ENCODE measurements at regions not wholly inside any gene's neighbourhood (a gene's known extent, or its start where the extent isn't known, plus 50 kb on each side); places are given as distances from the start of the nearest gene placed in this dataset.

- Histone ChIP-seq H3K4me1 (no peaks in the 10 kb centered on the region), H3K36me3 (no peaks in the 10 kb centered on the region), H3K9me3 (no peaks in the 10 kb centered on the region), H3K27ac (no peak overlapping the region), H3K27me3 (no peaks in the 10 kb centered on the region), H3K4me3 (replicated peaks in 1 of 3) (no peak overlapping the region)
- TF ChIP-seq POLR2A (IDR thresholded peaks at IDR 0.05) (no peak), CTCF (IDR thresholded peaks at IDR 0.05) (no peak)
- intact Hi-C loops (cut with DNase I): no loop called here
- no peak for DNase-seq
Observed at GRCh38 chr10:10397906-10398305, 619.8 kb upstream of the CELF2 start.

- H3K9me3 ChIP-seq: no peaks in the 10 kb centered on the region
- H3K4me3 ChIP-seq (replicated peaks in 1 of 3): no peak overlapping the region
- no peak for DNase-seq
- H3K27me3 ChIP-seq: no peaks in the 10 kb centered on the region
- no peak overlapping the region for H3K27ac ChIP-seq
- WGBS, 2 donors: 85 to 95% methylated on average over 1 of the region's 1 CpG
- intact Hi-C loops (cut with DNase I): no loop called here
- no peaks in the 10 kb centered on the region for H3K4me1 ChIP-seq
- no peaks in the 10 kb centered on the region for H3K36me3 ChIP-seq
- TF ChIP-seq CTCF (IDR thresholded peaks at IDR 0.05) (no peak), POLR2A (IDR thresholded peaks at IDR 0.05) (no peak)
Observed at GRCh38 chr10:10403762-10404161, 613.9 kb upstream of the CELF2 start.

GRCh38 chr10:10417671-10418070 lies 600.0 kb upstream of the CELF2 start:
- TF ChIP-seq POLR2A (IDR thresholded peaks at IDR 0.05): no peak
- no peak for TF ChIP-seq CTCF (IDR thresholded peaks at IDR 0.05)
- intact Hi-C loops (cut with DNase I): no loop called here
- H3K36me3 ChIP-seq: no peaks in the 10 kb centered on the region
- no peak overlapping the region for H3K4me3 ChIP-seq (replicated peaks in 1 of 3)
- WGBS, 2 donors: 74% methylated on average over 3 of the region's 3 CpGs
- H3K4me1 ChIP-seq: no peaks in the 10 kb centered on the region
- no peak for DNase-seq
- H3K27ac ChIP-seq: no peak overlapping the region
- no peaks in the 10 kb centered on the region for H3K27me3 ChIP-seq
- no peaks in the 10 kb centered on the region for H3K9me3 ChIP-seq

GRCh38 chr10:10418387-10418786 lies 599.3 kb upstream of the CELF2 start:
- H3K27ac ChIP-seq: no peak overlapping the region

GRCh38 chr10:10421071-10421470 lies 596.6 kb upstream of the CELF2 start:
- no peak overlapping the region for H3K27ac ChIP-seq
- no peak overlapping the region for H3K4me3 ChIP-seq (replicated peaks in 1 of 3)
- no peaks in the 10 kb centered on the region for H3K36me3 ChIP-seq
- intact Hi-C loops (cut with DNase I): no loop called here
- H3K4me1 ChIP-seq: no peaks in the 10 kb centered on the region
- WGBS, 2 donors: 60 to 68% methylated on average over 5 of the region's 5 CpGs
- DNase-seq: no peak
- TF ChIP-seq POLR2A (IDR thresholded peaks at IDR 0.05): no peak
- no peak for TF ChIP-seq CTCF (IDR thresholded peaks at IDR 0.05)
- no peaks in the 10 kb centered on the region for H3K9me3 ChIP-seq
- H3K27me3 ChIP-seq: no peaks in the 10 kb centered on the region

More at GRCh38 chr10:10418387-10418786, 599.3 kb upstream of the CELF2 start:
- TF ChIP-seq POLR2A (IDR thresholded peaks at IDR 0.05): no peak
- TF ChIP-seq CTCF (IDR thresholded peaks at IDR 0.05): no peak
- H3K27me3 ChIP-seq: no peaks in the 10 kb centered on the region
- H3K36me3 ChIP-seq: no peaks in the 10 kb centered on the region
- no peaks in the 10 kb centered on the region for H3K9me3 ChIP-seq
- H3K4me3 ChIP-seq (replicated peaks in 1 of 3): no peak overlapping the region
- intact Hi-C loops (cut with DNase I): no loop called here
- WGBS, 2 donors: 71 to 76% methylated on average over 6 of the region's 6 CpGs
- no peak for DNase-seq
- H3K4me1 ChIP-seq: no peaks in the 10 kb centered on the region

Data from thyroid gland (tissue), 4 donors.